HCT116 (cell line): ENCODE measurements at regions not wholly inside any gene's neighbourhood (a gene's known extent, or its start where the extent isn't known, plus 50 kb on each side); places are given as distances from the start of the nearest gene placed in this dataset.

Source experiments
- ATAC-seq: fragments of 200-7000 bp; cut with Tn5 transposase; 2 replicates; pipeline ENCODE4 v1.9.1; 2020; ENCODE audit warnings: mild to moderate bottlenecking, moderate library complexity
- BruUV-seq: library from RNA; stranded (reverse); fragments of 400-500 nt; replicated peaks from 2 replicates; lab custom pipeline; 2021; lab: Mats Ljungman, UMichigan
- CTCF ChIA-PET: fragments of 300-600 bp; sonication (Branson Sonifier 250); formaldehyde crosslinking; loops from one replicate; lab custom pipeline; 2021; ENCODE audit warnings: antibody characterized with exemption; lab: Charles Lee
- POLR2A ChIA-PET: fragments of 300-600, 350-600 bp; sonication (Branson Sonifier 250); formaldehyde crosslinking; loops from one replicate; lab custom pipeline; 2021; ENCODE audit warnings: antibody characterized with exemption; lab: Charles Lee
- RAD21 ChIA-PET, 2 experiments: fragments of 300-600 bp; sonication (Branson Sonifier 250); formaldehyde crosslinking; loops; one replicate each; lab custom pipeline; 2023; ENCODE audit warnings: low total read pairs in 2 of 2; ENCODE audit not compliant: uncharacterized antibody in 2 of 2, unreplicated experiment in 2 of 2, low non-redundant PET in 1 of 2; lab: Charles Lee
- DNase-seq: peaks from one replicate; pipeline ENCODE4 v3.0.0-alpha.2; 2010; ENCODE audit warnings: low read depth, low spot score
- H2AFZ ChIP-seq: fragments of 200-600 bp; shearing (Covaris generic), sonication (generic); 2 replicates; pipeline ENCODE4 v1.6.1; 2017; ENCODE audit warnings: low read depth, mixed run types, mixed read lengths, antibody characterized with exemption, low read length; ENCODE audit not compliant: poor library complexity, severe bottlenecking
- H3K27ac ChIP-seq: 2 replicates; pipeline ENCODE4 v1.5.1; 2012; ENCODE audit warnings: low read depth, low read length
- H3K27me3 ChIP-seq: fragments of 200-600 bp; sonication (generic); 2 replicates; pipeline ENCODE4 v1.6.1; 2016; ENCODE audit warnings: mixed run types, low read length, mixed read lengths; ENCODE audit not compliant: insufficient read depth
- H3K36me3 ChIP-seq, 2 experiments: fragments of 200-500 bp in 1 of 2; fragments of 200-600 bp in 1 of 2; sonication (Bioruptor generic) in 1 of 2; sonication (generic) in 1 of 2; 2 replicates each; pipeline versions ENCODE4 v1.5.1 to v1.6.1; 2014 to 2016; ENCODE audit warnings: low read length in 2 of 2, inconsistent platforms in 1 of 2, mixed read lengths in 1 of 2, mixed run types in 1 of 2; ENCODE audit not compliant: insufficient read depth in 2 of 2, control insufficient read depth in 1 of 2
- H3K4me1 ChIP-seq, 2 experiments: fragments of 200-600 bp in 1 of 2; sonication (generic) in 1 of 2; 2 replicates each; pipeline versions ENCODE4 v1.5.1 to v1.6.1; 2012 to 2017; ENCODE audit warnings: low read length in 2 of 2, inconsistent platforms in 1 of 2, mild to moderate bottlenecking in 1 of 2, mixed read lengths in 1 of 2, mixed run types in 1 of 2, moderate library complexity in 1 of 2; ENCODE audit not compliant: insufficient read depth in 2 of 2, control insufficient read depth in 1 of 2
- H3K4me2 ChIP-seq: fragments of 200-600 bp; sonication (generic); 2 replicates; pipeline ENCODE4 v1.6.1; 2017; ENCODE audit warnings: mixed run types, low read length, mixed read lengths
- H3K4me3 ChIP-seq, 2 experiments: fragments of 200-600 bp in 1 of 2; sonication (generic) in 1 of 2; replicated peaks in 1 of 2; 2 replicates each; pipeline ENCODE4 v1.5.1; 2011 to 2016; ENCODE audit warnings: low read length in 2 of 2, control low read depth in 1 of 2, low read depth in 1 of 2, mild to moderate bottlenecking in 1 of 2, mixed read lengths in 1 of 2, mixed run types in 1 of 2
- H3K79me2 ChIP-seq: fragments of 200-600 bp; sonication (generic); 2 replicates; pipeline ENCODE4 v1.6.1; 2017; ENCODE audit warnings: mild to moderate bottlenecking, mixed run types, low read length, moderate library complexity, mixed read lengths; ENCODE audit not compliant: insufficient read depth
- H3K9ac ChIP-seq: fragments of 200-600 bp; sonication (generic); 2 replicates; pipeline ENCODE4 v1.6.1; 2016; ENCODE audit warnings: low read length, mixed read lengths
- H3K9me2 ChIP-seq: fragments of 200-600 bp; sonication (generic), shearing (Covaris generic); 2 replicates; pipeline ENCODE4 v1.6.1; 2017; ENCODE audit warnings: mixed run types, mild to moderate bottlenecking, moderate library complexity; ENCODE audit not compliant: insufficient read depth
- H3K9me3 ChIP-seq, 2 experiments: fragments of 200-500 bp in 1 of 2; fragments of 200-600 bp in 1 of 2; sonication (Bioruptor generic) in 1 of 2; sonication (generic) in 1 of 2; 2 replicates each; pipeline ENCODE4 v1.6.1; 2014 to 2017; ENCODE audit warnings: low read length in 2 of 2, mixed read lengths in 2 of 2, inconsistent platforms in 1 of 2, low read depth in 1 of 2, mild to moderate bottlenecking in 1 of 2, mixed run types in 1 of 2, moderate library complexity in 1 of 2; ENCODE audit not compliant: control insufficient read depth in 1 of 2, insufficient read depth in 1 of 2
- H4K20me1 ChIP-seq: fragments of 200-600 bp; sonication (generic), shearing (Covaris generic); 2 replicates; pipeline ENCODE4 v1.6.1; 2017; ENCODE audit warnings: mixed run types, mild to moderate bottlenecking, moderate library complexity; ENCODE audit not compliant: insufficient read depth
- CBX3 ChIP-seq: IDR thresholded peaks from 2 replicates; pipeline ENCODE4 v1.6.1; 2012; ENCODE audit warnings: low read depth
- CEBPB ChIP-seq: IDR thresholded peaks from 2 replicates; pipeline ENCODE4 v1.6.1; 2012; ENCODE audit warnings: low read depth
- EZH2phosphoT487 ChIP-seq: fragments of 200-600 bp; IDR thresholded peaks from 2 replicates; pipeline ENCODE4 v1.6.1; 2018; ENCODE audit warnings: antibody characterized with exemption, borderline replicate concordance
- FOSL1 ChIP-seq: IDR thresholded peaks from 2 replicates; pipeline ENCODE4 v1.6.1; 2012; ENCODE audit warnings: low read depth
- JUND ChIP-seq: IDR thresholded peaks from 2 replicates; pipeline ENCODE4 v1.6.1; 2012
- POLR2A ChIP-seq: IDR thresholded peaks from 2 replicates; pipeline ENCODE4 v1.7.0; 2011; ENCODE audit warnings: borderline replicate concordance; ENCODE audit not compliant: insufficient read depth, insufficient read length; ENCODE audit errors: extremely low read depth
- SP1 ChIP-seq: IDR thresholded peaks from 2 replicates; pipeline ENCODE4 v1.6.1; 2012; ENCODE audit warnings: low read depth
- SRF ChIP-seq: IDR thresholded peaks from 2 replicates; pipeline ENCODE4 v1.6.1; 2012; ENCODE audit warnings: low read depth
- ZFX ChIP-seq: fragments of 450-650 bp; IDR thresholded peaks from 2 replicates; pipeline ENCODE4 v1.6.1; 2017
- intact Hi-C: fragments of 100-400 bp; cut with micrococcal nuclease; formaldehyde crosslinking; loops from 2 replicates; pipeline ENCODE4 v1.10.0; 2022
- TF ChIP-seq, protein P1 (sequence below): IDR thresholded peaks from 2 replicates; pipeline ENCODE4 v1.6.1; 2011; ENCODE audit warnings: mild to moderate bottlenecking, low read length, moderate library complexity; ENCODE audit not compliant: insufficient replicate concordance; ENCODE audit errors: extremely low read depth
- TF ChIP-seq, protein P2 (sequence below): IDR thresholded peaks from 2 replicates; pipeline ENCODE4 v1.6.1; 2012
- TF ChIP-seq, protein P3 (sequence below): IDR thresholded peaks from 2 replicates; pipeline ENCODE4 v1.6.1; 2012; ENCODE audit warnings: low read depth

DNA sequence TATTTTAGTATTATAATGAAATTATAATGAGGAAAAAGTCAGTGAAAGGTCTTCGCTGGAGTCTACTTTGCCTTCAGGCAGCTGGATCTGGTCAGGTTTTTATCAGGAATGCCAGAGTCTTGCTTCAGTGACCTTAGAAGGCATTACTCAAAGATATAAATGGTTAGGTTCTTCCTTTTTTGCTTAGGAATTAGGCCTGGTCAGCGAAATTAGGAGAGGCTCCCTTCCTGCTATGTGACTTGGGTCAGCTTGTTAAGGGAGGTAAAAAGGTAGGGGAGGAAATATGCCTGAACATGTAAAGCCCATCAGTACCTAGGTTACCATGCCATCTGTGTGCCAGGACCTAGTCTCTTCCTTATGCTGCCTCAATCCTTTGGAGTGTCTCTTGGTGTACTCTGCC is 115.1 kb downstream of the OTOR start:
- H3K9me2 ChIP-seq: no peaks in the 10 kb centered on the region
- ChIA-PET CTCF (no interaction called here), POLR2A (no interaction called here), RAD21 (no interaction called here)
- no peak overlapping the region for H2AFZ ChIP-seq
- BruUV-seq: no TSS peak
- no peaks in the 10 kb centered on the region for H4K20me1 ChIP-seq
- H3K4me2 ChIP-seq: no peak overlapping the region
- no peak overlapping the region for H3K27ac ChIP-seq
- intact Hi-C loops: no loop called here
- no peaks in the 10 kb centered on the region for H3K79me2 ChIP-seq
- DNase-seq (no peak), ATAC-seq (no peak)
- H3K9me3 ChIP-seq: no peaks in the 10 kb centered on the region
- no peaks in the 10 kb centered on the region for H3K4me1 ChIP-seq
- H3K36me3 ChIP-seq: no peaks in the 10 kb centered on the region
- H3K27me3 ChIP-seq: no peaks in the 10 kb centered on the region
- TF ChIP-seq CBX3: no peak
- H3K9ac ChIP-seq: no peak overlapping the region
- no peak overlapping the region for H3K4me3 ChIP-seq

DNA sequence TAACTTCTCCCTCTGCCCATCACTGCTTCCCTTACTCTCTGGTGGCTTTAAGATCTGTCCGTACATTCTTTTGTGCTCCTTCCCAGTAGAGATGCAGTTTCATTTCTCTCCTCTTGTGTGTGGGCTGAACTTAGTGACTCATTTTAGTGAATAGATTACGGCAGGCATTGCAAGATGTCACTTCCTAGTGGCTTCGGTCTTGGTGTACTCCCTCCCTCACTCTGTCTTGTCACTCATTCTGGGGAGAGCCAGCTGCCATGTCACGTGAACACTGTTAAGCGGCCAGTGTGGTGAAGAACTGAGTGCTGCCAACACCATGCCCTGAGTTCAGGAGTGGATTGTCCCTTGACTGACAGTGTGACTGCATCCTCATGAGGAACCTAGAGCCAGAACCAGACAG is 115.9 kb downstream of the OTOR start:
- H4K20me1 ChIP-seq: no peaks in the 10 kb centered on the region
- H3K36me3 ChIP-seq: no peaks in the 10 kb centered on the region
- intact Hi-C loops: no loop called here
- no peaks in the 10 kb centered on the region for H3K79me2 ChIP-seq
- no peak for ATAC-seq
- no peak overlapping the region for H2AFZ ChIP-seq
- H3K9me2 ChIP-seq: no peaks in the 10 kb centered on the region
- no peaks in the 10 kb centered on the region for H3K4me1 ChIP-seq
- CTCF ChIA-PET: no interaction called here
- POLR2A ChIA-PET: no interaction called here
- H3K27me3 ChIP-seq: no peaks in the 10 kb centered on the region
- no peak overlapping the region for H3K4me2 ChIP-seq
- RAD21 ChIA-PET: no interaction called here
- TF ChIP-seq SP1 (no peak), CEBPB (no peak), FOSL1 (no peak), JUND (no peak), POLR2A (no peak), ZFX (no peak), EZH2phosphoT487 (no peak), SRF (no peak)
- TF ChIP-seq, protein P1, sequence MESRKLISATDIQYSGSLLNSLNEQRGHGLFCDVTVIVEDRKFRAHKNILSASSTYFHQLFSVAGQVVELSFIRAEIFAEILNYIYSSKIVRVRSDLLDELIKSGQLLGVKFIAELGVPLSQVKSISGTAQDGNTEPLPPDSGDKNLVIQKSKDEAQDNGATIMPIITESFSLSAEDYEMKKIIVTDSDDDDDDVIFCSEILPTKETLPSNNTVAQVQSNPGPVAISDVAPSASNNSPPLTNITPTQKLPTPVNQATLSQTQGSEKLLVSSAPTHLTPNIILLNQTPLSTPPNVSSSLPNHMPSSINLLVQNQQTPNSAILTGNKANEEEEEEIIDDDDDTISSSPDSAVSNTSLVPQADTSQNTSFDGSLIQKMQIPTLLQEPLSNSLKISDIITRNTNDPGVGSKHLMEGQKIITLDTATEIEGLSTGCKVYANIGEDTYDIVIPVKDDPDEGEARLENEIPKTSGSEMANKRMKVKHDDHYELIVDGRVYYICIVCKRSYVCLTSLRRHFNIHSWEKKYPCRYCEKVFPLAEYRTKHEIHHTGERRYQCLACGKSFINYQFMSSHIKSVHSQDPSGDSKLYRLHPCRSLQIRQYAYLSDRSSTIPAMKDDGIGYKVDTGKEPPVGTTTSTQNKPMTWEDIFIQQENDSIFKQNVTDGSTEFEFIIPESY: no peak
- TF ChIP-seq, protein P2, sequence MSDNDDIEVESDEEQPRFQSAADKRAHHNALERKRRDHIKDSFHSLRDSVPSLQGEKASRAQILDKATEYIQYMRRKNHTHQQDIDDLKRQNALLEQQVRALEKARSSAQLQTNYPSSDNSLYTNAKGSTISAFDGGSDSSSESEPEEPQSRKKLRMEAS: no peak
- TF ChIP-seq, protein P3, sequence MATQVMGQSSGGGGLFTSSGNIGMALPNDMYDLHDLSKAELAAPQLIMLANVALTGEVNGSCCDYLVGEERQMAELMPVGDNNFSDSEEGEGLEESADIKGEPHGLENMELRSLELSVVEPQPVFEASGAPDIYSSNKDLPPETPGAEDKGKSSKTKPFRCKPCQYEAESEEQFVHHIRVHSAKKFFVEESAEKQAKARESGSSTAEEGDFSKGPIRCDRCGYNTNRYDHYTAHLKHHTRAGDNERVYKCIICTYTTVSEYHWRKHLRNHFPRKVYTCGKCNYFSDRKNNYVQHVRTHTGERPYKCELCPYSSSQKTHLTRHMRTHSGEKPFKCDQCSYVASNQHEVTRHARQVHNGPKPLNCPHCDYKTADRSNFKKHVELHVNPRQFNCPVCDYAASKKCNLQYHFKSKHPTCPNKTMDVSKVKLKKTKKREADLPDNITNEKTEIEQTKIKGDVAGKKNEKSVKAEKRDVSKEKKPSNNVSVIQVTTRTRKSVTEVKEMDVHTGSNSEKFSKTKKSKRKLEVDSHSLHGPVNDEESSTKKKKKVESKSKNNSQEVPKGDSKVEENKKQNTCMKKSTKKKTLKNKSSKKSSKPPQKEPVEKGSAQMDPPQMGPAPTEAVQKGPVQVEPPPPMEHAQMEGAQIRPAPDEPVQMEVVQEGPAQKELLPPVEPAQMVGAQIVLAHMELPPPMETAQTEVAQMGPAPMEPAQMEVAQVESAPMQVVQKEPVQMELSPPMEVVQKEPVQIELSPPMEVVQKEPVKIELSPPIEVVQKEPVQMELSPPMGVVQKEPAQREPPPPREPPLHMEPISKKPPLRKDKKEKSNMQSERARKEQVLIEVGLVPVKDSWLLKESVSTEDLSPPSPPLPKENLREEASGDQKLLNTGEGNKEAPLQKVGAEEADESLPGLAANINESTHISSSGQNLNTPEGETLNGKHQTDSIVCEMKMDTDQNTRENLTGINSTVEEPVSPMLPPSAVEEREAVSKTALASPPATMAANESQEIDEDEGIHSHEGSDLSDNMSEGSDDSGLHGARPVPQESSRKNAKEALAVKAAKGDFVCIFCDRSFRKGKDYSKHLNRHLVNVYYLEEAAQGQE: no peak
- no peaks in the 10 kb centered on the region for H3K9me3 ChIP-seq
- no TSS peak for BruUV-seq
- no peak overlapping the region for H3K27ac ChIP-seq
- DNase-seq: no peak
- H3K9ac ChIP-seq: no peak overlapping the region
- no peak overlapping the region for H3K4me3 ChIP-seq
